ENCODE measurements at regions not wholly inside any gene's neighbourhood (a gene's known extent, or its start where the extent isn't known, plus 50 kb on each side); places are given as distances from the start of the nearest gene placed in this dataset.

- TF ChIP-seq FOXK1 (CRISPR knock-in tag; IDR thresholded peaks at IDR 0.05), result no peak
- no peak for TF ChIP-seq ZNF232 (CRISPR knock-in tag; IDR thresholded peaks at IDR 0.05)
- no peak for TF ChIP-seq TCF7 (CRISPR knock-in tag; IDR thresholded peaks at IDR 0.05; ENCODE audit: low read depth)
- TF ChIP-seq, protein P1, sequence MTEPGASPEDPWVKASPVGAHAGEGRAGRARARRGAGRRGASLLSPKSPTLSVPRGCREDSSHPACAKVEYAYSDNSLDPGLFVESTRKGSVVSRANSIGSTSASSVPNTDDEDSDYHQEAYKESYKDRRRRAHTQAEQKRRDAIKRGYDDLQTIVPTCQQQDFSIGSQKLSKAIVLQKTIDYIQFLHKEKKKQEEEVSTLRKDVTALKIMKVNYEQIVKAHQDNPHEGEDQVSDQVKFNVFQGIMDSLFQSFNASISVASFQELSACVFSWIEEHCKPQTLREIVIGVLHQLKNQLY (CRISPR knock-in tag; IDR thresholded peaks at IDR 0.05), result no peak
- TF ChIP-seq NR3C1 (CRISPR knock-in tag; conservative IDR thresholded peaks at IDR 0.05; ENCODE audit: low read depth), result no peak
- TF ChIP-seq ATF6 (CRISPR knock-in tag; IDR thresholded peaks at IDR 0.05), result no peak
- TF ChIP-seq ZNF512 (CRISPR knock-in tag; IDR thresholded peaks at IDR 0.05; ENCODE audit: borderline replicate concordance), result no peak
Observed at GRCh38 chr3:178386401-178386800, 149.8 kb upstream of the KCNMB2 start (continued).

DNA sequence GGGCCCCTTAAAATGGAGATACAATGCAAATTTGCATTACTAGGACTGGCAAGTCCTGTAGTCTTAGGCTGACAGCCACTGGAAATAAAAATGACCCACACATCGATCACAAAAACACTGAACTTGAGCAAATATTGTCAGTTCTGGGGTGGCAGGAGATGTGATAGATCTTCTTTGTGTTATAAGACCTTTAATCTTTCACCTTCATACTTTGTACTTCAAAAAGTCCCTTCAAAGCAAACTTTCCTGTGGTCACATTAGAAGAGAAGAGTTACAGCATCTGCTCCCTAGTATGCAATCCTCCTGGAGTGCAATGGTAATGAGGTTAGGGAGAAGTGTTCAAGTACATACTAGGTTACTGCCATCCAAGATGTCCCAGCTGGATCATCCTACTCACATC is 149.4 kb upstream of the KCNMB2 start:
- CTCF ChIA-PET, result no interaction called here
- no peak overlapping the region for H3K4me3 Mint-ChIP-seq
- POLR2A ChIA-PET, result no interaction called here
- TF ChIP-seq HMGXB4 (CRISPR knock-in tag; IDR thresholded peaks at IDR 0.05) (no peak), CBFB (CRISPR knock-in tag; IDR thresholded peaks at IDR 0.05; ENCODE audit: low read depth) (no peak), OVOL2 (CRISPR knock-in tag; IDR thresholded peaks at IDR 0.05; ENCODE audit: borderline replicate concordance) (no peak), MXD4 (CRISPR knock-in tag; IDR thresholded peaks at IDR 0.05; ENCODE audit: borderline replicate concordance) (no peak), ZNF121 (CRISPR knock-in tag; IDR thresholded peaks at IDR 0.05) (no peak), CTCF (IDR thresholded peaks at IDR 0.05) (no peak)
- TF ChIP-seq, protein P2, sequence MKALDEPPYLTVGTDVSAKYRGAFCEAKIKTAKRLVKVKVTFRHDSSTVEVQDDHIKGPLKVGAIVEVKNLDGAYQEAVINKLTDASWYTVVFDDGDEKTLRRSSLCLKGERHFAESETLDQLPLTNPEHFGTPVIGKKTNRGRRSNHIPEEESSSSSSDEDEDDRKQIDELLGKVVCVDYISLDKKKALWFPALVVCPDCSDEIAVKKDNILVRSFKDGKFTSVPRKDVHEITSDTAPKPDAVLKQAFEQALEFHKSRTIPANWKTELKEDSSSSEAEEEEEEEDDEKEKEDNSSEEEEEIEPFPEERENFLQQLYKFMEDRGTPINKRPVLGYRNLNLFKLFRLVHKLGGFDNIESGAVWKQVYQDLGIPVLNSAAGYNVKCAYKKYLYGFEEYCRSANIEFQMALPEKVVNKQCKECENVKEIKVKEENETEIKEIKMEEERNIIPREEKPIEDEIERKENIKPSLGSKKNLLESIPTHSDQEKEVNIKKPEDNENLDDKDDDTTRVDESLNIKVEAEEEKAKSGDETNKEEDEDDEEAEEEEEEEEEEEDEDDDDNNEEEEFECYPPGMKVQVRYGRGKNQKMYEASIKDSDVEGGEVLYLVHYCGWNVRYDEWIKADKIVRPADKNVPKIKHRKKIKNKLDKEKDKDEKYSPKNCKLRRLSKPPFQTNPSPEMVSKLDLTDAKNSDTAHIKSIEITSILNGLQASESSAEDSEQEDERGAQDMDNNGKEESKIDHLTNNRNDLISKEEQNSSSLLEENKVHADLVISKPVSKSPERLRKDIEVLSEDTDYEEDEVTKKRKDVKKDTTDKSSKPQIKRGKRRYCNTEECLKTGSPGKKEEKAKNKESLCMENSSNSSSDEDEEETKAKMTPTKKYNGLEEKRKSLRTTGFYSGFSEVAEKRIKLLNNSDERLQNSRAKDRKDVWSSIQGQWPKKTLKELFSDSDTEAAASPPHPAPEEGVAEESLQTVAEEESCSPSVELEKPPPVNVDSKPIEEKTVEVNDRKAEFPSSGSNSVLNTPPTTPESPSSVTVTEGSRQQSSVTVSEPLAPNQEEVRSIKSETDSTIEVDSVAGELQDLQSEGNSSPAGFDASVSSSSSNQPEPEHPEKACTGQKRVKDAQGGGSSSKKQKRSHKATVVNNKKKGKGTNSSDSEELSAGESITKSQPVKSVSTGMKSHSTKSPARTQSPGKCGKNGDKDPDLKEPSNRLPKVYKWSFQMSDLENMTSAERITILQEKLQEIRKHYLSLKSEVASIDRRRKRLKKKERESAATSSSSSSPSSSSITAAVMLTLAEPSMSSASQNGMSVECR (CRISPR knock-in tag; IDR thresholded peaks at IDR 0.05; ENCODE audit: borderline replicate concordance), result no peak
- TF ChIP-seq, protein P1 (CRISPR knock-in tag; IDR thresholded peaks at IDR 0.05), result no peak
- ATAC-seq, result no peak
- no peaks in the 10 kb centered on the region for H3K36me3 Mint-ChIP-seq
- H3K4me1 Mint-ChIP-seq, result peaks cover 30% of the 10 kb centered on the region
- H3K9me3 Mint-ChIP-seq, result no peaks in the 10 kb centered on the region
- no peak overlapping the region for H3K27ac Mint-ChIP-seq
- DNase-seq (ENCODE audit: low spot score), result no peak
- H3K27me3 Mint-ChIP-seq (ENCODE audit: low read depth), result no peaks in the 10 kb centered on the region
